ENCODE measurements at regions not wholly inside any gene's neighbourhood (a gene's known extent, or its start where the extent isn't known, plus 50 kb on each side); places are given as distances from the start of the nearest gene placed in this dataset.

GRCh38 chr3:118468801-118469200 is 565.8 kb downstream of the IGSF11 start:
- intact Hi-C loops (cut with DNase I; ENCODE audit: low total_unique reads) (no loop called here), in situ Hi-C loops (cut with MboI; ENCODE audit: low pct_ligation_motif_present in 1 of 4, low pct_unique_long_range_greater_than_20kb in 1 of 4, low sequenced_read_pairs in 3 of 4) (no loop called here)
- TF ChIP-seq POLR2A (IDR thresholded peaks at IDR 0.05): no peak
- TF ChIP-seq POLR2AphosphoS5 (IDR thresholded peaks at IDR 0.05): no peak
- TF ChIP-seq, protein P1, sequence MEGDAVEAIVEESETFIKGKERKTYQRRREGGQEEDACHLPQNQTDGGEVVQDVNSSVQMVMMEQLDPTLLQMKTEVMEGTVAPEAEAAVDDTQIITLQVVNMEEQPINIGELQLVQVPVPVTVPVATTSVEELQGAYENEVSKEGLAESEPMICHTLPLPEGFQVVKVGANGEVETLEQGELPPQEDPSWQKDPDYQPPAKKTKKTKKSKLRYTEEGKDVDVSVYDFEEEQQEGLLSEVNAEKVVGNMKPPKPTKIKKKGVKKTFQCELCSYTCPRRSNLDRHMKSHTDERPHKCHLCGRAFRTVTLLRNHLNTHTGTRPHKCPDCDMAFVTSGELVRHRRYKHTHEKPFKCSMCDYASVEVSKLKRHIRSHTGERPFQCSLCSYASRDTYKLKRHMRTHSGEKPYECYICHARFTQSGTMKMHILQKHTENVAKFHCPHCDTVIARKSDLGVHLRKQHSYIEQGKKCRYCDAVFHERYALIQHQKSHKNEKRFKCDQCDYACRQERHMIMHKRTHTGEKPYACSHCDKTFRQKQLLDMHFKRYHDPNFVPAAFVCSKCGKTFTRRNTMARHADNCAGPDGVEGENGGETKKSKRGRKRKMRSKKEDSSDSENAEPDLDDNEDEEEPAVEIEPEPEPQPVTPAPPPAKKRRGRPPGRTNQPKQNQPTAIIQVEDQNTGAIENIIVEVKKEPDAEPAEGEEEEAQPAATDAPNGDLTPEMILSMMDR (IDR thresholded peaks at IDR 0.05): no peak
- H3K27ac ChIP-seq: no peak overlapping the region
- no peaks in the 10 kb centered on the region for H3K4me1 ChIP-seq
- H3K4me3 ChIP-seq: no peak overlapping the region
- H3K27me3 ChIP-seq: no peaks in the 10 kb centered on the region
- DNase-seq: no peak
- H3K36me3 ChIP-seq: no peaks in the 10 kb centered on the region
- H3K9me3 ChIP-seq: no peaks in the 10 kb centered on the region

DNA sequence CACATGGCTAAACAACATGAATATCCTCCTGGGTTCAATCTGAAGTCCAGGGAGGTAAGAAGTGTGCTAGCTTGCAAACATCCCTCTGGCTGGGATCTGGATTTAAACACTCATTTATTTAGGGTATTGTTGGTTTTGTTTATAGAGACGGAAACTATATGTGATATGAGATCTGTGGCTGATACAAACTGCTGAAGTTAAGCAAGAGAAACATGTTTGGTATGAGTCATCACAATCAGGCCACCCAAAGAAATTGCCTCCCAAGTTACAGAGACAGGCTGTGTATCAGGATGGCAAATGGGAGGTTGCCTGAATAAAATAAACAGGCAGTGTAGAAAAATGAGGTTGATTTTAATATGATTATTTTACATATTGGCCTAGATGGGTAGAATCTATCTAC is 562.1 kb downstream of the IGSF11 start:
- in situ Hi-C loops (cut with MboI; ENCODE audit: low pct_ligation_motif_present in 1 of 4, low pct_unique_long_range_greater_than_20kb in 1 of 4, low sequenced_read_pairs in 3 of 4): no loop called here
- DNase-seq: no peak
- Histone ChIP-seq H3K4me1 (no peaks in the 10 kb centered on the region), H3K36me3 (no peaks in the 10 kb centered on the region), H3K27me3 (no peaks in the 10 kb centered on the region), H3K4me3 (no peak overlapping the region), H3K9me3 (no peaks in the 10 kb centered on the region), H3K27ac (no peak overlapping the region)
- intact Hi-C loops (cut with DNase I; ENCODE audit: low total_unique reads): no loop called here
- TF ChIP-seq, protein P1 (IDR thresholded peaks at IDR 0.05): no peak
- TF ChIP-seq POLR2AphosphoS5 (IDR thresholded peaks at IDR 0.05) (no peak), EP300 (IDR thresholded peaks at IDR 0.05; ENCODE audit: low read depth) (no peak), POLR2A (IDR thresholded peaks at IDR 0.05) (no peak)
- WGBS, 2 donors (ENCODE audit: low coverage in 1 of 2): 50 to 63% methylated on average over 1 of the region's 1 CpG

- Histone ChIP-seq H3K9me3 (no peaks in the 10 kb centered on the region), H3K4me1 (no peaks in the 10 kb centered on the region), H3K36me3 (no peaks in the 10 kb centered on the region), H3K27ac (no peak overlapping the region), H3K27me3 (no peaks in the 10 kb centered on the region), H3K4me3 (no peak overlapping the region)
- in situ Hi-C loops (cut with MboI; ENCODE audit: low pct_ligation_motif_present in 1 of 4, low pct_unique_long_range_greater_than_20kb in 1 of 4, low sequenced_read_pairs in 3 of 4) (no loop called here), intact Hi-C loops (cut with DNase I; ENCODE audit: low total_unique reads) (no loop called here)
- DNase-seq: no peak
- TF ChIP-seq POLR2A (IDR thresholded peaks at IDR 0.05) (no peak), POLR2AphosphoS5 (IDR thresholded peaks at IDR 0.05) (no peak), EP300 (IDR thresholded peaks at IDR 0.05; ENCODE audit: low read depth) (no peak)
- TF ChIP-seq, protein P1 (IDR thresholded peaks at IDR 0.05): no peak
Measured at GRCh38 chr3:118473343-118473742, 561.3 kb downstream of the IGSF11 start.

- intact Hi-C loops (cut with DNase I; ENCODE audit: low total_unique reads) (no loop called here), in situ Hi-C loops (cut with MboI; ENCODE audit: low pct_ligation_motif_present in 1 of 4, low pct_unique_long_range_greater_than_20kb in 1 of 4, low sequenced_read_pairs in 3 of 4) (no loop called here)
- Histone ChIP-seq H3K36me3 (no peaks in the 10 kb centered on the region), H3K27me3 (no peaks in the 10 kb centered on the region), H3K27ac (no peak overlapping the region), H3K9me3 (no peaks in the 10 kb centered on the region), H3K4me1 (no peaks in the 10 kb centered on the region), H3K4me3 (no peak overlapping the region)
- 70 to 74% methylated on average over 2 of the region's 2 CpGs for WGBS, 2 donors (ENCODE audit: low coverage in 1 of 2)
- DNase-seq: no peak
- TF ChIP-seq EP300 (IDR thresholded peaks at IDR 0.05; ENCODE audit: low read depth) (no peak), POLR2AphosphoS5 (IDR thresholded peaks at IDR 0.05) (no peak), POLR2A (IDR thresholded peaks at IDR 0.05) (no peak)
- TF ChIP-seq, protein P1 (IDR thresholded peaks at IDR 0.05): no peak
Measured at GRCh38 chr3:118476885-118477618, 557.6 kb downstream of the IGSF11 start.

Measured in transverse colon (tissue), 4 donors.